HG03045 (cell line): ENCODE measurements at regions not wholly inside any gene's neighbourhood (a gene's known extent, or its start where the extent isn't known, plus 50 kb on each side); places are given as distances from the start of the nearest gene placed in this dataset.

ENCODE experiments used
- ATAC-seq: cut with Tn5 transposase; IDR thresholded peaks from one replicate; pipeline ENCODE4 v1.9.1; 2021; ENCODE audit warnings: mild to moderate bottlenecking, moderate library complexity; ENCODE audit not compliant: unreplicated experiment

- no peak for ATAC-seq
Observed at GRCh38 chr4:173860094-173860493, 330.1 kb upstream of the HAND2 start.

GRCh38 chr4:173859091-173859713, 329.2 kb upstream of the HAND2 start:
- no peak for ATAC-seq

GRCh38 chr4:173858471-173858870, 328.4 kb upstream of the HAND2 start:
- ATAC-seq: no peak

GRCh38 chr4:173857828-173858227, 327.8 kb upstream of the HAND2 start:
- no peak for ATAC-seq

- ATAC-seq: no peak
Observed at GRCh38 chr4:173855015-173855414, 325.0 kb upstream of the HAND2 start.

- no peak for ATAC-seq
Observed at GRCh38 chr4:173852775-173853174, 322.7 kb upstream of the HAND2 start.

- ATAC-seq: no peak
Observed at GRCh38 chr4:173845580-173845979, 315.6 kb upstream of the HAND2 start.

GRCh38 chr4:173839865-173840264, 309.8 kb upstream of the HAND2 start:
- ATAC-seq: no peak

- ATAC-seq: no peak
Observed at GRCh38 chr4:173837517-173837916, 307.5 kb upstream of the HAND2 start.

- no peak for ATAC-seq
Observed at GRCh38 chr4:173835903-173836302, 305.9 kb upstream of the HAND2 start.

GRCh38 chr4:173834151-173834550, 304.1 kb upstream of the HAND2 start:
- ATAC-seq: no peak

GRCh38 chr4:173829565-173829964, 299.5 kb upstream of the HAND2 start:
- ATAC-seq: no peak

GRCh38 chr4:173827707-173828106, 297.7 kb upstream of the HAND2 start:
- no peak for ATAC-seq

- no peak for ATAC-seq
Observed at GRCh38 chr4:173821876-173822275, 291.8 kb upstream of the HAND2 start.

- no peak for ATAC-seq
Observed at GRCh38 chr4:173821036-173821435, 291.0 kb upstream of the HAND2 start.

- no peak for ATAC-seq
Observed at GRCh38 chr4:173807347-173807746, 277.3 kb upstream of the HAND2 start.

- ATAC-seq: no peak
Observed at GRCh38 chr4:173805884-173806283, 275.9 kb upstream of the HAND2 start.

- no peak for ATAC-seq
Observed at GRCh38 chr4:173802662-173803022, 272.6 kb upstream of the HAND2 start.

- ATAC-seq: no peak
Observed at GRCh38 chr4:173801876-173802661, 272.0 kb upstream of the HAND2 start.

GRCh38 chr4:173801361-173801760, 271.3 kb upstream of the HAND2 start:
- ATAC-seq: no peak

- no peak for ATAC-seq
Observed at GRCh38 chr4:173797296-173797695, 267.3 kb upstream of the HAND2 start.

- no peak for ATAC-seq
Observed at GRCh38 chr4:173794662-173795061, 264.6 kb upstream of the HAND2 start.
